ENCODE measurements at regions not wholly inside any gene's neighbourhood (a gene's known extent, or its start where the extent isn't known, plus 50 kb on each side); places are given as distances from the start of the nearest gene placed in this dataset.

GRCh38 chr16:82363026-82363816 is 193.2 kb upstream of the MPHOSPH6 start:
- Histone ChIP-seq H2AFZ (ENCODE audit: low read depth) (no peak overlapping the region), H3K79me2 (ENCODE audit: insufficient read depth) (no peaks in the 10 kb centered on the region), H3K27ac (ENCODE audit: low read depth in 2 of 2, low read length in 1 of 2) (no peak overlapping the region), H3K4me1 (ENCODE audit: control insufficient read depth in 1 of 2, insufficient read depth in 2 of 2, low read depth in 1 of 2, low read length in 1 of 2) (no peaks in the 10 kb centered on the region), H3K36me3 (replicated peaks in 1 of 2; ENCODE audit: control insufficient read depth in 1 of 2, insufficient read depth in 2 of 2, low read length in 1 of 2) (no peaks in the 10 kb centered on the region), H3K9me3 (no peaks in the 10 kb centered on the region), H4K20me1 (ENCODE audit: insufficient read depth) (no peaks in the 10 kb centered on the region), H3K4me2 (no peak overlapping the region), H3K9ac (no peak overlapping the region), H3F3A (replicated peaks; ENCODE audit: insufficient read depth) (no peaks in the 10 kb centered on the region), H3K9me2 (no peaks in the 10 kb centered on the region), H3K4me3 (ENCODE audit: low read depth in 2 of 2, low read length in 1 of 2) (no peak overlapping the region), H3K27me3 (ENCODE audit: insufficient read depth) (no peaks in the 10 kb centered on the region)
- TF ChIP-seq USF1 (IDR thresholded peaks at IDR 0.05; ENCODE audit: borderline replicate concordance, low read depth) (no peak), ELF1 (IDR thresholded peaks at IDR 0.05) (no peak), SMC3 (IDR thresholded peaks at IDR 0.05; ENCODE audit: low read depth, low read length) (no peak), YY1 (IDR thresholded peaks at IDR 0.05; ENCODE audit: low read depth) (no peak), EZH2phosphoT487 (IDR thresholded peaks at IDR 0.05; ENCODE audit: borderline replicate concordance, low read depth) (no peak), RFX5 (IDR thresholded peaks at IDR 0.05; ENCODE audit: low read length) (no peak), TCF12 (IDR thresholded peaks at IDR 0.05) (no peak), TEAD4 (IDR thresholded peaks at IDR 0.05; ENCODE audit: borderline replicate concordance, insufficient read depth) (no peak), GATA2 (CRISPR knock-in tag; IDR thresholded peaks at IDR 0.05) (no peak), PBX3 (IDR thresholded peaks at IDR 0.05) (no peak), NFIC (IDR thresholded peaks at IDR 0.05; ENCODE audit: borderline replicate concordance) (no peak), RAD21 (IDR thresholded peaks at IDR 0.05; ENCODE audit: low read length) (no peak), NRF1 (IDR thresholded peaks at IDR 0.05; ENCODE audit: low read depth, low read length) (no peak)
- DNase-seq: no peak
- ChIA-PET POLR2A (no interaction called here), CTCF (interaction anchor here (0.8 to 1.2 kb wide), 2 partner anchors 100 to 993 kb away, joined by 3 read pairs; no protein-coding TSS in a partner anchor)
- WGBS (ENCODE audit: low lambda C conversion rate): 31% methylated on average over 11 of the region's 11 CpGs

GRCh38 chr16:82361885-82362284 is 191.9 kb upstream of the MPHOSPH6 start:
- no peaks in the 10 kb centered on the region for H3K4me1 ChIP-seq (ENCODE audit: control insufficient read depth in 1 of 2, insufficient read depth in 2 of 2, low read depth in 1 of 2, low read length in 1 of 2)
- no peak overlapping the region for H3K27ac ChIP-seq (ENCODE audit: low read depth in 2 of 2, low read length in 1 of 2)
- 6% methylated on average over 4 of the region's 4 CpGs for WGBS (ENCODE audit: low lambda C conversion rate)
- no peaks in the 10 kb centered on the region for H3F3A ChIP-seq (replicated peaks; ENCODE audit: insufficient read depth)
- ChIA-PET POLR2A (no interaction called here), CTCF (interaction anchor here (3.5 kb wide), 1 partner anchor 95 kb away, joined by 14 read pairs; no protein-coding TSS in a partner anchor)
- no peak overlapping the region for H3K4me2 ChIP-seq
- no peak overlapping the region for H2AFZ ChIP-seq (ENCODE audit: low read depth)
- no peak overlapping the region for H3K4me3 ChIP-seq (ENCODE audit: low read depth in 2 of 2, low read length in 1 of 2)
- H4K20me1 ChIP-seq (ENCODE audit: insufficient read depth): no peaks in the 10 kb centered on the region
- H3K9ac ChIP-seq: no peak overlapping the region
- H3K79me2 ChIP-seq (ENCODE audit: insufficient read depth): no peaks in the 10 kb centered on the region
- no peak for DNase-seq
- no peaks in the 10 kb centered on the region for H3K27me3 ChIP-seq (ENCODE audit: insufficient read depth)
- H3K36me3 ChIP-seq (replicated peaks in 1 of 2; ENCODE audit: control insufficient read depth in 1 of 2, insufficient read depth in 2 of 2, low read length in 1 of 2): no peaks in the 10 kb centered on the region
- H3K9me2 ChIP-seq: no peaks in the 10 kb centered on the region
- H3K9me3 ChIP-seq: no peaks in the 10 kb centered on the region
- TF ChIP-seq CTCF (IDR thresholded peaks at IDR 0.05): no peak
- TF ChIP-seq MEF2A (IDR thresholded peaks at IDR 0.05; ENCODE audit: borderline replicate concordance, low read depth): no peak
- no peak for TF ChIP-seq JUND (IDR thresholded peaks at IDR 0.05)
- no peak for TF ChIP-seq SIN3A (IDR thresholded peaks at IDR 0.05; ENCODE audit: borderline replicate concordance, low read depth, low read length)
- no peak for TF ChIP-seq NRF1 (IDR thresholded peaks at IDR 0.05; ENCODE audit: low read depth, low read length)
- TF ChIP-seq USF2 (IDR thresholded peaks at IDR 0.05; ENCODE audit: borderline replicate concordance, low read depth, low read length): no peak
- no peak for TF ChIP-seq POLR2AphosphoS5 (IDR thresholded peaks at IDR 0.05; ENCODE audit: low read depth, low read length)
- no peak for TF ChIP-seq FOXM1 (IDR thresholded peaks at IDR 0.05; ENCODE audit: low read depth)
- TF ChIP-seq YY1 (IDR thresholded peaks at IDR 0.05; ENCODE audit: low read depth): no peak
- TF ChIP-seq GATA2 (CRISPR knock-in tag; IDR thresholded peaks at IDR 0.05): no peak
- TF ChIP-seq MXI1 (IDR thresholded peaks at IDR 0.05; ENCODE audit: low read depth, low read length): no peak
- no peak for TF ChIP-seq FOSL2 (IDR thresholded peaks at IDR 0.05; ENCODE audit: borderline replicate concordance, low read depth)
- no peak for TF ChIP-seq USF1 (IDR thresholded peaks at IDR 0.05; ENCODE audit: borderline replicate concordance, low read depth)
- TF ChIP-seq TCF12 (IDR thresholded peaks at IDR 0.05): no peak
- no peak for TF ChIP-seq NFIC (IDR thresholded peaks at IDR 0.05; ENCODE audit: borderline replicate concordance)
- TF ChIP-seq RAD21 (IDR thresholded peaks at IDR 0.05; ENCODE audit: low read length): no peak
- no peak for TF ChIP-seq CHD2 (IDR thresholded peaks at IDR 0.05; ENCODE audit: low read length, partially characterized antibody)

Measured in SK-N-SH (cell line).